ENCODE measurements at regions not wholly inside any gene's neighbourhood (a gene's known extent, or its start where the extent isn't known, plus 50 kb on each side); places are given as distances from the start of the nearest gene placed in this dataset.
"Not testable (repeated sequence)": the region's sequence is repeated elsewhere in the genome, so short reads cannot be mapped to it uniquely, and the experiment has no call there.

DNA sequence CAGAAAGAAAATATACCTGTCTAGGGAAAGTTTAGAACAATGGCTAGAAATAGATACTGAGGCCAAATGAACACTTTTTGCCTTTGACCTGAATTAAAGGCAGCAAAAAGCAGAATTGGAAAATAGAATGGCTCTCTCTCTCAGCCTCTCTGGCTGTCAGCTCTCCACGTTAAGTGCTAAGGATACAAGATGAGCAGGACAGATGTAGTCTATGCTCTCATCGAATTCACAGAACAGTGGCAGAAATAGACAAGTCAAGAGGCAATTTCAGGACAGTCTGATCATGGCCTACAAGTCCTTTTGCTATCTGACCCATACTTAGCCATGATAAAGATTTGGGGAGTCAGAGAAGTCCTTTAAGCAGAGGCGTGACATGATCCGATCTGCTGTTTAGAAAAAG, 120.2 kb upstream of the CREB1 start:
- DNase-seq (ENCODE audit: low spot score) = no peak

DNA sequence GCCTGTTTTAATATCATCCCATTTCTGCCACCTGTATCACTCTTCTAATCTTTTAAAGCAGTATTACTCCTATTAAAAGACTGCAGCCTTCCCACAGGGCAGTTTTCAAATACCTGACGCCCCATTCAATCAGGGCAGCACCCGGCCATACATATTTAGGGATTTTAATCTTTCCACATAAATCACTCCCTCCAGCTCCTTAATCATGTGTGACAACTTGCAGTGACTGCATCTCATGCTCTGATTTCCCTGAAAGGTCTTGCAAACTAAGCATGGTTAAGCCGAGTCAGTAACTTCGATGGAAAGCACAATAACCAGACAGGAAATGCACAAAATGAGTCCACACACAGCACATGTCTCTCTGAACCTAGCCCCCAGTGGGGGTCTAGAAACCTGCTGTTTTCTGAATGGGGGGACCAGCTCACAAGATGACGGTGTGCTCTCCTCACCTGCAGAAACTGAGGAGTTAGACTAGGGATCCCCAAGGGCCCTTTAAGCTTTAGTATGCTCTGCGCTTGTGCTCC, 116.9 kb upstream of the CREB1 start:
- no peak for DNase-seq (ENCODE audit: low spot score)

DNA sequence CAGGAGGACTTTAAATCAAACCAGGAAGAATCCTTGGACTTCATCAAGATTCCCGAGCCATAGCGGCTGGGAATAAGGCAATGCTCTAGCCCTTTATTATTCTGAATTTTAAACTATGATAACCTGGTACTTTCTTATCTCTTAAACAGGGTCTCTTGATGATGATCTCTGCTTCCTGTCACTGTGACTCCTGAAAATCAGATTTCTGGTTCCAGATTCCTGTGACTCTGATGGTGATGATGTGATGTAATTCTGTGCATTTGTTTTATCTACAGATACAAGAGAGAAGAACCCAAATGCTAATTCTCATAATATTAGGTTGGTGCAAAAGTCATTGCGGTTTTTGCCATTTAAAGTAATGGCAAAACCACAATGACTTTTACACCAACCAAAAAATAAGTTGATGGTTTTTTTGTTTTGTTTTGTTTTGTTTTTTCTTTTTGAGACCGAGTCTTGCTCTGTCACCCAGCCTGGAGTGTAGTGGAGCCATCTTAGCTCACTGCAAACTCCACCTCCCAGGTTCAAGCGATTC, 116.3 kb upstream of the CREB1 start:
- no peak for DNase-seq (ENCODE audit: low spot score)

DNA sequence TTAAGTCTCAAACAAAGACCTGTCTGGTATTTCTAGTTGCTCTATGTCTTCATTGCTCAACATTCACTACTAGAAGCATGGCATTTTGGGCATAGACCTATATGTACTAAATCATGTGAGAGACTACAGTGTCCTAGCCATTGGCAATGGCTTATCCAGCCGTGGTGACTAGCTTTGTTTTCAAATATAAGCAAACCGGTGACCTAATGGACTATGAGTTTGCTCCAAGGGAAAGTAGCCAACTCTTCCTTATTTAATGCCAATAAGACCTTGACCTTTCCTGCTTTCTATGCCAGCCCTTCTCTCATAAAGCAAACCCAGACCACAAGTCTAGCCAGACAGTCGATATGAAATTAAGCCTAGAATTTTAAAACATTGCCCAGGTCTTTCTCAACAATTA, 113.7 kb upstream of the CREB1 start:
- no peak for DNase-seq (ENCODE audit: low spot score)

DNA sequence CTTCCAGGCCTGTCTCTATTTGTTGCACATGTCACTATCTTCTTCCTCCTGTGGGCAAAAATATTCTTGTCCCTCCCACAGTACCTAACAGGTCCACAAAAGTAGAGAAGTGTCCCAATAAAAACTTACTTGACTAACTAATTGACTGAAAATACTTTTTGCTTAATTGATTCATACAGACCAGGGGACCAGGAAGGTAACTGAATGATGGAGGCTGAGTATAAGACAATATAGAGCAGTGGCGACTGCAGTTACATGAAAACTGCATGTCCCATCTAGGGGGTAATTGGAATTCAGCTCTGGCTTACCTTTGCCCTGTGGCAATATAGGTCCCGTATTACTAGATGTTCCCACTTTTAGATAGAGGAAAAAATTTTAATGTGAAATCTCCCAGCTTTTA, 112.9 kb upstream of the CREB1 start:
- DNase-seq (ENCODE audit: low spot score) = no peak

DNA sequence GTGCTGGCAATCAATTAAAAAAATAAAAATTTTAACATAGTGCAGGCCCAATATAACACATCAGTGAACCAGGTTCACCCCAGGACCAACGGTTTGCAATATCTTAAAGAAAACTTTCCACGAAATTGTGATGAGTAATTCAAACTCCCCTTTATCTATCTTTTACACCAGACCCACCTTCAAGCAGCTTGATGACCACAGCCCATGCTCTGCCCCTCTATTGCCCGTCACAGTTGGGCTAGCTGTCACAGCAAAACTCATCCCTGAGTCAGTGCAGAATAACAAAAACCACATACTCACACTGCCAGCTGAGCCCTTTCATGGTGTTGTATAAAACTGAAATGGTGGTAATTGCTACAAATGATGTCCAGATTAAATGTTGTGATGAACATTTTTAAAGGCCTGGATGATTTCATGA, 112.5 kb upstream of the CREB1 start:
- DNase-seq (ENCODE audit: low spot score) = no peak

DNA sequence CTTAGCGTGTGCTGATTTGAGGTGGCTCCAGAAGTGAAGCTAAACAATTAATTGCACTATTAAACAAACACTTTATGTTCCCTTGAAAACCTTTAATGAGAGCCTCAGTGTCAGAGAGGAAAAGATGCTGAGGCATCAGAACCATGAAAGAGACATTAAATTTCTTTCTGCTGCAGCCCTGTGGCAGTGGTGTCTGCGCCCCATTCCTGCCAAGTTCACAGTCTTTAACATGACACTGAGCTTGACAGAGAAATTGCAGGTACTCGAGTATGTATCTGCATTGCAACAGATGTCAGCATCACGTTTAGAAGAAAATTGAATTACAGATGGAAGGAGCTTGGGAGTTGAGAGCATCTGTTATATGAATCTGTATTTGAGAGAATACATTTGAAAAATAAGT, 111.3 kb upstream of the CREB1 start:
- no peak for DNase-seq (ENCODE audit: low spot score)

DNA sequence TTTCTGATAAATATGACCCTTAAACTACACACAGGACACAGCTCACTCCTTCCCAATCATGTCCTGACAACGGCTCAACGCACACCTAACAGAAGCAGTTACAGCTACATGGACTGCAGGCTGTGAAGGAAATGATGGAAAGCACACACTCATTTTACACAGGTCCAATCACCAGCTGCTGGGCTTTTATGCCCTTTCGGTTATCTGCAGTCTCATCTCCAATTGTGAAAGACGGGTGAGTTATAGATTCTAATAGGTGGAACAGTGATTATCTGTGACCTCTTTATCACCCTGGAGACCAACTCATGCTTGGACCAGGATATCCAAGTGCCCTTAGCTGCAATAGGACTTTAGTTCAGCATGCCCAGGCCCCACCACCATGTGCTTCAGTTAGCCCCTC, 110.4 kb upstream of the CREB1 start:
- DNase-seq (ENCODE audit: low spot score) = no peak

DNA sequence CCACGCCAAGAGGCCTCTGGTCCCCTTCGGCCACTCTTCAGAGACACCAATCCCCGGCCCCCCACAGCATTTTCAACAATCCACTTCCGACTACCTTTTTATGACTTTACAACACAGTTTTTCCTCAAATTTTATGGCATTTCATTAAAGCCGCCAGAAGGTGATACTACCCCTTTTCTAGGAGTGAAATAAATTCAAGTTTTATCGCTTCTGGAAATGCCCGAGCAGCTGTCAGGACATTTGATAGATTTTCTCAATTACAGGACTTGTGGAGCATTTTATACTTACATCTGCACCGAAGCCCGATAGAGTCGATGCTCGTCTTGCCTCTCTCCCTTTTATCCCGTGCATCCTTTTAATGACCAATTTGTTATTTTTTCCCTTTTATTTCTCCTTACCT, 108.1 kb upstream of the CREB1 start:
- no peak for DNase-seq (ENCODE audit: low spot score)

DNA sequence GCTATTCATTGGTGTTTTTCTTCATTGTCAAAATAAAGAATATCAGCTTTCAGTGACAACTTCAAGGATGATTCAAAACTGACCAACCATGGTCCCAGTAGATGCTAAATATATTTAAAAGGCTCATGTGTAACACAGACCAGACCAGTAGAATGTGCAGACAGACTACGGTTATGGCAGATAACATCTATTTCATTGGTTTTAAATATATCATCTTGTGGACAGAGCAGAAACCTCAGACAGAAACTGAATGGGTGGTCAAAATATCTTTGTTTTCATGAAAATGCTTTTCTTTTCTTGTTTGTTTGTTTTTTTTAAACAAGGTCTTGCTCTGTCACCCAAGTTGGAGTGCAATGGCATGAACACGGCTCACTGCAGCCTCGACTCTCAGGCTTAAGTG, 107.4 kb upstream of the CREB1 start:
- no peak for DNase-seq (ENCODE audit: low spot score)

DNA sequence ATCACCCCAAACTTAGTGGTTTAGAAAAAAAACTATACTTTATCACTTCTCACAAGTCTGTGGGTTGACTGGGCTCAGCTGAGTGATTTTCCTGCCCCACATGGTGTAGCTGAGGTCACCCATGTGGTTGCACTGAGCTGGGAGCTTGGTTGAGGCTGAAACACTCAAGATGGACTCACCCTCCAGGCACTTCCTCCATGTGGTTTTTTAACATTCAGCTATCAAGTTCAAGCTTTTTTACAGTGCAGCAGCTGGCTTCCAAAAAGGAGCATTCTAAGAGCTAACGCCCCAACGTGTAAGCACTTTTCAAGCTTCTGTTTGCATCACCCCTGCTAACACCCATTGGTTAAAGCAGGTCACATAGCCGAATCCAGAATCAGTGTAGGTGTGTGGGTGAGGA, 105.9 kb upstream of the CREB1 start:
- DNase-seq (ENCODE audit: low spot score) = no peak

DNA sequence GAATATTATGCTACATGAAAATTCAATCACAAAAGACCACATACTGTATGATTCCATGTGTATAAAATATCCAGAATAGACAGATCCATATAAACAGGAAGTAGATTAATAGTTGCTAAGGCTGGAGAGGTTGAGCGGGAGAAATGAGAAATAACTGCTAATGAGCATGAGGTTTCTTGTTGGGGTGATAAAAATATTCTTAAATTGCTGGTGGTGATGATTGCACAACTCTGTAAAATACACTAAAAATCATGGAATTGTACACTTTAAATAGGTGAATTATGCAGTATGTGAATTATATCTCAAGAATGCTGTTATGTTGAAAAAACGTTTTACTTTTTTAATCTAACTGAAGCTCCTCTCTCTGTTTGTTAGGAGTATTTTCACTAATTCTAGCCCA, 101.8 kb upstream of the CREB1 start:
- DNase-seq (ENCODE audit: low spot score) = no peak

DNA sequence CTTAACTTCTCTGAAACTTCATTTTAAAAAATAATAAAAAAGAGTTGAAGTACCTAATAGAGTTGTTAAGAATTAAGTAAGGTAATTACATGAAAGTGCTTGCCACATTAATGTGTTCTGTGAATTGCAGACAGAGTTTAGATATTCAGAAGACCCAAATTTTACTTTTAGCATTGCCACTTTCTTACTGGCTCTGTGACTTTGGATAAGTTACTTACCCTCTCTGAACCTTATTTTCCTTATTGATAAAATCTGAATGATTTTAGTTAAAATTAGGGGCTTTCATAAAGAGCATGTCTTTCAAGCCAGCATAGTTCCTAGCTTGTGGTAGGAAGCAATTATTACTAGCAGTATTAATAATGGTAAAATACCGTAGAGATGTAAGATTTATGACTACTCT, 101.2 kb upstream of the CREB1 start:
- DNase-seq (ENCODE audit: low spot score) = no peak

DNA sequence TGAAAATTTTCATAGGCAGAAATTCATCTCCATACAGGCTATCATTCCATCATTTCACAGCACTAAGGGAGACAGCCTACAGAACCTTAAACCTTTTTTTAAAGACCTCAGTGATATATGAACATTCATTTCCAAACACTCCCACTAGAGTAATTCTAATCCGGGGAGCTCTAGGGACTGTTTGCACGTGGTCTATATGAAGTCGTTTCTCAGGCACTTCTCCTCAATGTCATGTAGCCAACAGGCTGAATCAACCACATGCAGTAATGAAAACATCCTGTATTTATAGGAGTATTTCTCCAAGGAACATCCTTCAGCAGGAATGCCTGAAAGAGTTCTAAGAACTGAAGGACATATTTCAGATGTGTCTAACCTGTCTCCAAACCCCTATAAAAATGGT, 97.3 kb upstream of the CREB1 start:
- no peak for DNase-seq (ENCODE audit: low spot score)

DNA sequence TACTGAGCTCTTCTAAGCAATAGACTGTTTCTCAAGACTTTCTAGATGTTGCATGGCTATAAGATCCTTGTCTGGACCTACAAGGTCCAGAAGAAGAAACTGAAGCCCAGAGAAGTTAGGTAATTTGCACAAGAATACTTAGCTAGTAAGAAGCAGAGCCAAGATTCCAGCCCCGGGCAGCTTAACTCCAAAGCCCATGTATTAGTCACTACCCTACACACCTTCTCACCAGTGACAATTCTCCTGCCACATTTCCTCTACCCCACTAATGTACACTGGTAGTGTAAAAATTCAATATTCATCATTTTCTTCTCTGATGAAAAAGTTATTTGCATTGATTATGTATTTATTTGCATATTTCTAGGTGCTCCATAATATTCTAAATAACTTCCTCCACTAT, 95.5 kb upstream of the CREB1 start:
- no peak for DNase-seq (ENCODE audit: low spot score)

DNA sequence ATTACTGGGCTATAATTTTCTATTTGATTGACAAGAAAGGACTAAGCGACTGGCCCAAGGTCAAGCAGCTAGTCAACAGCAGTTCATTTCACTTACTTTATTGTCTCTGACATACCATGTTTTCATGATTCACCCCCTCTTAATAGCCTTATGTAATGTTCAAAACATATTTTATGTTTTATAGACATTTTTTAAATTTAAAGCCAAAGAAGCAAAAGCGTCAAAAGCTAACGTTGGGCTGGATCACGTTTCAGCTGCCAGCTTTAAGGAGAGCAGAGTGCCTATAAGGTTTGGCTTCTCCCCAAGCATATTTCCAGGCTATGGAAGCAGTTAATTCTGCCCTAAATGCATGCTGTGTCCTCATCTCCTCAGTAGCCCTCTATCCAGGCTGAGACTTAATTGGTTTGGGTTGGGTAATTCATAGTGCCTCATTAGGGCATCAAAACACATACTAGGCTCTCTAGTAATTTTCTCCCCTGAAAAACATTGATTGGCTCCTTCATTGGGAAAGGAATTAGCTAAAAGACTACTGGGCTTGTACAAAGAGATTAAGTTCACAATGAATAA, 94.8 kb upstream of the CREB1 start:
- DNase-seq (ENCODE audit: low spot score) = no peak

DNA sequence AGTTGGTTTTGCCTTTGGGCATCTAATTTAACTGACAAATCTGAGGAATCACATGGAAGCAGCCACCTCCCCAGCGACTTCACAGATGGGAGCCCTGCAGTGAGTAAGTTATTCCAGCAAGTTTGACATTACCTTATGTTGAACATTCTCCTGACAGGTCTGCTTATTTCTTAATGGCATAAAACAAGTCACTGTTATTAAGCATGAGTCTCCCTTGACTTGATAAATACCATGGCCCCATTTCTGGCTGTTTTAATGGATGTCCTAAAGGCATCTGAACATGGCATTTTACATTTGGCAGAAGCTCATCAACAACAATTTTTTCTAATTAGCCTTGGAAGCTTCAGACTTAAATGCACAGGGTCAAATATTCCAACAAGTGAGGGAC, 92.6 kb upstream of the CREB1 start:
- no peak for DNase-seq (ENCODE audit: low spot score)

DNA sequence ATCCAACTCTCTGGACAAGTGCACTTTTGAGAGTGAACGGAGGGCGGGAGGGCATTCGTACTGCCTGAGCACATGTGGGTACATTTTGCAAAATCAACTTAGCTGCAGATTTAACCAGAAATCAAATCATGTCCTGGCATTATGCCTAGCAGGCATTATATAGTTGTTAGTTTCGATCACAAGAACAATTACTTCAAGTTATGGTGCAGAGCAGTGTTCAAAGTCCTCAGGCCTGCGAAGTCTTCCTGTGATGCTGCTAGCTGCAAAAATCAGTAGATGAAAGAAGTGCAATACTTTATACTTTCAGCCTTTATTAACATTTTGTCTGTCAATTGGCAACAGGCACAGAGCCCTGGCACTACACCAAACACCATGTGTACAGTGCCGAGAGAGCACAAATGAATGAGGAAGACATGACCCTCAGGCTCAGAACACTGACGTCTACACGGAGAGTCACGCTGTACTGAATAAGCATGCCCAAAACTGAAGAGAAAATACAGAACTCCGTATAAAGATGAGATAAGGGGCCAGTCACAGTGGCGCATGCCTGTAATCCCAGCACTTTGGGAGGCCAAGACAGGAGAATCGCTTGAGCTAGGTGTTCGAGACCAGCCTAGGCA, 92.1 kb upstream of the CREB1 start:
- DNase-seq (ENCODE audit: low spot score) = no peak

DNA sequence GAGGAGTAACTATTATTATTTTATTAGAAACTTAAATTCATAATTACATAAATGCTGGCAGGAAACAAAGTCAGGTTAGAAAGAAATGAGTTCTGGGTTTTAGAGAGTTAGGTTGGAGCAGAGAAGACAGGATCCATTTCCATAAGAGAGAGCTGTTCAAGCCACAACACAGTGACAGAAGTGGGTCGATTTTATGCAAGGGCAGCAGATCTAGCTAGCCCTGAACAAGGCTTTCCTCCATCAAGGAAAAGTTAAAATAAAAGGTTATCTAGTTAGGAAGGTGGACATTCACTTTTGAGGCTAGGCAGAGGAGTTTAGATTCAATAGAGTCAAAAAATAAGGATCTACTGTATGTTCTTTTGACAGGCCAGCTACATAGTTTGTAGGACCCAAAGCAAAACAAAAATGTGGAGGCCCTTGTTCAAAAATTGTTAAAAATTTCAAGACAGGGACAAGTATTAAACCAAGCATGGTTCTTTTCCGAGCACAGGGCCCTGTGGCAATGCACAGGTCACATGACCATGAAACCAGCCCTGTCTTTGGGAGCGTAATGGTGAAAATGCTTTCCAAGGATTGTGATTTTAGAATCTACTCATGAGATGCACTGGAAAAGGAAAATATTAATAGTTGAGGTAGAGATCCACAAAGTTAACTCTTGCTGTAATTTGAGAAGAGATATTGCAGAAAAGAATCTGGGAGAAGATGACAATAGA, 91.2 kb upstream of the CREB1 start:
- DNase-seq (ENCODE audit: low spot score) = no peak

DNA sequence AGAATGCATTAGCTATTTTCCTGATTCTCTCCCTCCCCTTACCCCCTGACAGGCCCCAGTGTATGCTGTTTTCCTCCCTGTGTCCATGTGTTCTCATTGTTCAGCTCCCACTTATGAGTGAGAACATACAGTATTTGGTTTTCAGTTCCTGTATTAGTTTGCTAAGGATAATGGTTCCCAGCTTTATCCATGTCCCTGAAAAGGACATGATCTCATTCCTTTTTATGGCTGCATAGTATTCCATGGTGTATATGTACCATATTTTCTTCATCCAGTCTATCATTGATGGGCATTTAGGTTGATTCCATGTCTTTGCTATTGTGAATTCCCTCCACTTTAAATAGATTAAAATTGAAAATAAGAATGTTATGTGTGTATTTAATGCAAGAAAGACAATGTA, 89.9 kb upstream of the CREB1 start:
- DNase-seq (ENCODE audit: low spot score) = not testable (repeated sequence)

DNA sequence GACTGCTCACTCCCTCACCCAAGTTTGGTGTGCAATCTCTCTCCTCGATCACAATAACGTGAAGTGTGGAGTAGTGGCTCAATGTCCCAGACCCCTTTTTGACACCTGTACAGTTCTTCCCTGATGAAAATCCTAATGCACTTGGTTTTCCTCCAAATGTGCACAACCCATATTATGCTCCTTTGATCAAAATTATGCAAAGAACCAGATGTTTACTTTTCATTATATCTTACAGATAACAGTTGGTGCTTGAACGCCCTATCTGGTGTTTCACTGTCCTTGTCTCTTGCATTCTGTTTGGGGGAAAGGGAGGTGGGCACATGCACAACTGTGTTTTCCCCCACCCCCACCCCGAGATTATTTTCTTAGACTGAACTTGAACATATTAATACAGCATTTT, 85.0 kb upstream of the CREB1 start:
- no peak for DNase-seq (ENCODE audit: low spot score)

DNA sequence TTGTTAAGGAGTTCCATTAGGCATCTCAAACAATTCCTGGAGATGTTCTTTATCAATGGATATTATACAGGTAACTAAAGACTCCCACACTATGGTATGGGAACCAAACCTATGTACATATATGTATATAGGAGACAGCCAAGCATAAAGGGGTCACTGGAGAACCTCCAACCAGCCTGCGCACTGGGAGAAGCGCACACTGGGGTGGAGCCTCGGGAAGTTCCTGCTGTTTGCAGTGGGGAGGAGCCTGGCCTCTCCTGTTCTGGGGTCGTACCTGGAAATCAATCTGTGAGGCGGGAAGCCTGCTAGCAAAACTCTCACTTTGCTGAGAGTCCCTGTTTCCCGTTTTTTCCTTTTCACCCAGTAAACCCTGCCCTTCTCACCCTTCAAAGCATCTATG, 83.1 kb upstream of the CREB1 start:
- no peak for DNase-seq (ENCODE audit: low spot score)

DNA sequence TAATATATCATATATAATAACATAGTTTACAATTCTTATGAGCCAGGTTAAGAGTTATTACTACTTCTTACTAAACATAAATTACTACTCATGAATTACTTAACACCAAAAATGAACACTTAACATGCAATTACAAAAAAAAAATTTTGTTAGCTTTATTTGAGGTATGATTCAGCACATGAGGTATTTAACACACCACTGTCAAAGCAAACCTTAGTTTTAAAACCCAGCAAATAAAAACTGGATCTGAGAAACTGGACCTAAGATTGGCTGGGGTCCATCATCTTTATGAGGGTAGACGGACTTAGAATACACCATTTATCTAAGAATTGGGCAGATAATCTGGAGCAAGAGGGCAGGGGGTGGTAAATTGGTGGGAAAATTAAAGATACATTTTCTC, 81.8 kb upstream of the CREB1 start:
- no peak for DNase-seq (ENCODE audit: low spot score)

Measured in ureter (tissue), 1 donor.